ENCODE measurements at regions not wholly inside any gene's neighbourhood (a gene's known extent, or its start where the extent isn't known, plus 50 kb on each side); places are given as distances from the start of the nearest gene placed in this dataset.

DNA sequence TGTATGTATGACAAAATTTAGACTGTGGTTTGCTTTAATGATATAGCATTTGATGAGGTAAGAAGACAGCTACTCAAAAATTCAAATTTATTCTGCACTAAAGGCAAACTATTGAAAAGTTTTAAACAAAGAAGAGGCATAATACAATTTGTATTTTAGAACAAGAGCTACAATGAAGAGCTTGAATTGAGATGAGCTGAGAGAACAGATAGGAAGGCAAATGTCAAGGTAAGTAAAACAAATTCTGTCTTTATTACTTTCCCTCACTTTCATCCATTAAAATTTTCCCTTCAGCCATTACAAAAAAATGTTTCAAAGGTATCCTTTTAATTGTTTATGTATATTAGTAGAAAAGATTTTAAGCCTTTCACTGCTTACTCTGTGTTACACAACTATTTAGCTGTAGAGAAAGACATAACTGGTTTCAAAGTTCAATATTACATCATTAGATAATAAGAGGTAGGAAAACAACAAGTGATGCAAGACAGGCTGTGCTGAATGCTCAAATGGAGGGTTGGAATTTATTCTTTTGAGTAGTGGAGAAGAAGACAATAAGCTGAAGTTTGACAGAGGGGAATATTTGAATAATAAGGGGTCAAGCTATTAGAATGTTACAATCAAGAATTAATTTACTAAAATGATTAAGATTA is 1334.1 kb downstream of the FSCB start (continued):
- TF ChIP-seq, protein P1, sequence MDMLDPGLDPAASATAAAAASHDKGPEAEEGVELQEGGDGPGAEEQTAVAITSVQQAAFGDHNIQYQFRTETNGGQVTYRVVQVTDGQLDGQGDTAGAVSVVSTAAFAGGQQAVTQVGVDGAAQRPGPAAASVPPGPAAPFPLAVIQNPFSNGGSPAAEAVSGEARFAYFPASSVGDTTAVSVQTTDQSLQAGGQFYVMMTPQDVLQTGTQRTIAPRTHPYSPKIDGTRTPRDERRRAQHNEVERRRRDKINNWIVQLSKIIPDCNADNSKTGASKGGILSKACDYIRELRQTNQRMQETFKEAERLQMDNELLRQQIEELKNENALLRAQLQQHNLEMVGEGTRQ (IDR thresholded peaks at IDR 0.05; ENCODE audit: low read depth, low read length) = no peak
- TF ChIP-seq, protein P1 (CRISPR knock-in tag; IDR thresholded peaks at IDR 0.05; ENCODE audit: borderline replicate concordance) = no peak
- TF ChIP-seq KAT2B (IDR thresholded peaks at IDR 0.05; ENCODE audit: borderline replicate concordance, low read depth, low read length) = no peak
- TF ChIP-seq, protein P2, sequence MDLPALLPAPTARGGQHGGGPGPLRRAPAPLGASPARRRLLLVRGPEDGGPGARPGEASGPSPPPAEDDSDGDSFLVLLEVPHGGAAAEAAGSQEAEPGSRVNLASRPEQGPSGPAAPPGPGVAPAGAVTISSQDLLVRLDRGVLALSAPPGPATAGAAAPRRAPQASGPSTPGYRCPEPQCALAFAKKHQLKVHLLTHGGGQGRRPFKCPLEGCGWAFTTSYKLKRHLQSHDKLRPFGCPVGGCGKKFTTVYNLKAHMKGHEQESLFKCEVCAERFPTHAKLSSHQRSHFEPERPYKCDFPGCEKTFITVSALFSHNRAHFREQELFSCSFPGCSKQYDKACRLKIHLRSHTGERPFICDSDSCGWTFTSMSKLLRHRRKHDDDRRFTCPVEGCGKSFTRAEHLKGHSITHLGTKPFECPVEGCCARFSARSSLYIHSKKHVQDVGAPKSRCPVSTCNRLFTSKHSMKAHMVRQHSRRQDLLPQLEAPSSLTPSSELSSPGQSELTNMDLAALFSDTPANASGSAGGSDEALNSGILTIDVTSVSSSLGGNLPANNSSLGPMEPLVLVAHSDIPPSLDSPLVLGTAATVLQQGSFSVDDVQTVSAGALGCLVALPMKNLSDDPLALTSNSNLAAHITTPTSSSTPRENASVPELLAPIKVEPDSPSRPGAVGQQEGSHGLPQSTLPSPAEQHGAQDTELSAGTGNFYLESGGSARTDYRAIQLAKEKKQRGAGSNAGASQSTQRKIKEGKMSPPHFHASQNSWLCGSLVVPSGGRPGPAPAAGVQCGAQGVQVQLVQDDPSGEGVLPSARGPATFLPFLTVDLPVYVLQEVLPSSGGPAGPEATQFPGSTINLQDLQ (CRISPR knock-in tag; IDR thresholded peaks at IDR 0.05) = no peak
- TF ChIP-seq PTBP1 (IDR thresholded peaks at IDR 0.05; ENCODE audit: low read depth, low read length, poor library complexity, severe bottlenecking) = no peak
- peak; percentile 52; the same call in 1 of the 2 replicates for TF ChIP-seq RARA (CRISPR knock-in tag; IDR thresholded peaks at IDR 0.05)
- TF ChIP-seq, protein P3, sequence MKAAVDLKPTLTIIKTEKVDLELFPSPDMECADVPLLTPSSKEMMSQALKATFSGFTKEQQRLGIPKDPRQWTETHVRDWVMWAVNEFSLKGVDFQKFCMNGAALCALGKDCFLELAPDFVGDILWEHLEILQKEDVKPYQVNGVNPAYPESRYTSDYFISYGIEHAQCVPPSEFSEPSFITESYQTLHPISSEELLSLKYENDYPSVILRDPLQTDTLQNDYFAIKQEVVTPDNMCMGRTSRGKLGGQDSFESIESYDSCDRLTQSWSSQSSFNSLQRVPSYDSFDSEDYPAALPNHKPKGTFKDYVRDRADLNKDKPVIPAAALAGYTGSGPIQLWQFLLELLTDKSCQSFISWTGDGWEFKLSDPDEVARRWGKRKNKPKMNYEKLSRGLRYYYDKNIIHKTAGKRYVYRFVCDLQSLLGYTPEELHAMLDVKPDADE (CRISPR knock-in tag; IDR thresholded peaks at IDR 0.05) = no peak
- TF ChIP-seq FOXA3 (CRISPR knock-in tag; IDR thresholded peaks at IDR 0.05) = peak; percentile 81
- TF ChIP-seq TBL1XR1 (IDR thresholded peaks at IDR 0.05; ENCODE audit: borderline replicate concordance, low read length, partially characterized antibody) = peak; percentile 94
- 0 out of 2 replicates have a peak, but pooled peaks have one; percentile 21 for TF ChIP-seq NFE2L2 (IDR thresholded peaks at IDR 0.05; ENCODE audit: low read length)
- TF ChIP-seq, protein P4, sequence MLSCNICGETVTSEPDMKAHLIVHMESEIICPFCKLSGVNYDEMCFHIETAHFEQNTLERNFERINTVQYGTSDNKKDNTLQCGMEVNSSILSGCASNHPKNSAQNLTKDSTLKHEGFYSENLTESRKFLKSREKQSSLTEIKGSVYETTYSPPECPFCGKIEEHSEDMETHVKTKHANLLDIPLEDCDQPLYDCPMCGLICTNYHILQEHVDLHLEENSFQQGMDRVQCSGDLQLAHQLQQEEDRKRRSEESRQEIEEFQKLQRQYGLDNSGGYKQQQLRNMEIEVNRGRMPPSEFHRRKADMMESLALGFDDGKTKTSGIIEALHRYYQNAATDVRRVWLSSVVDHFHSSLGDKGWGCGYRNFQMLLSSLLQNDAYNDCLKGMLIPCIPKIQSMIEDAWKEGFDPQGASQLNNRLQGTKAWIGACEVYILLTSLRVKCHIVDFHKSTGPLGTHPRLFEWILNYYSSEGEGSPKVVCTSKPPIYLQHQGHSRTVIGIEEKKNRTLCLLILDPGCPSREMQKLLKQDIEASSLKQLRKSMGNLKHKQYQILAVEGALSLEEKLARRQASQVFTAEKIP (CRISPR knock-in tag; IDR thresholded peaks at IDR 0.05; ENCODE audit: borderline replicate concordance) = no peak
- TF ChIP-seq MED1 (CRISPR knock-in tag; IDR thresholded peaks at IDR 0.05) = 0 out of 2 replicates have a peak, but pooled peaks have one; percentile 50
- TF ChIP-seq ATF7 (IDR thresholded peaks at IDR 0.05) = peak; percentile 92
- no peak for TF ChIP-seq ATF7 (CRISPR knock-in tag; IDR thresholded peaks at IDR 0.05)
- no peak for TF ChIP-seq JUND (CRISPR knock-in tag; IDR thresholded peaks at IDR 0.05)
- TF ChIP-seq, protein P5, sequence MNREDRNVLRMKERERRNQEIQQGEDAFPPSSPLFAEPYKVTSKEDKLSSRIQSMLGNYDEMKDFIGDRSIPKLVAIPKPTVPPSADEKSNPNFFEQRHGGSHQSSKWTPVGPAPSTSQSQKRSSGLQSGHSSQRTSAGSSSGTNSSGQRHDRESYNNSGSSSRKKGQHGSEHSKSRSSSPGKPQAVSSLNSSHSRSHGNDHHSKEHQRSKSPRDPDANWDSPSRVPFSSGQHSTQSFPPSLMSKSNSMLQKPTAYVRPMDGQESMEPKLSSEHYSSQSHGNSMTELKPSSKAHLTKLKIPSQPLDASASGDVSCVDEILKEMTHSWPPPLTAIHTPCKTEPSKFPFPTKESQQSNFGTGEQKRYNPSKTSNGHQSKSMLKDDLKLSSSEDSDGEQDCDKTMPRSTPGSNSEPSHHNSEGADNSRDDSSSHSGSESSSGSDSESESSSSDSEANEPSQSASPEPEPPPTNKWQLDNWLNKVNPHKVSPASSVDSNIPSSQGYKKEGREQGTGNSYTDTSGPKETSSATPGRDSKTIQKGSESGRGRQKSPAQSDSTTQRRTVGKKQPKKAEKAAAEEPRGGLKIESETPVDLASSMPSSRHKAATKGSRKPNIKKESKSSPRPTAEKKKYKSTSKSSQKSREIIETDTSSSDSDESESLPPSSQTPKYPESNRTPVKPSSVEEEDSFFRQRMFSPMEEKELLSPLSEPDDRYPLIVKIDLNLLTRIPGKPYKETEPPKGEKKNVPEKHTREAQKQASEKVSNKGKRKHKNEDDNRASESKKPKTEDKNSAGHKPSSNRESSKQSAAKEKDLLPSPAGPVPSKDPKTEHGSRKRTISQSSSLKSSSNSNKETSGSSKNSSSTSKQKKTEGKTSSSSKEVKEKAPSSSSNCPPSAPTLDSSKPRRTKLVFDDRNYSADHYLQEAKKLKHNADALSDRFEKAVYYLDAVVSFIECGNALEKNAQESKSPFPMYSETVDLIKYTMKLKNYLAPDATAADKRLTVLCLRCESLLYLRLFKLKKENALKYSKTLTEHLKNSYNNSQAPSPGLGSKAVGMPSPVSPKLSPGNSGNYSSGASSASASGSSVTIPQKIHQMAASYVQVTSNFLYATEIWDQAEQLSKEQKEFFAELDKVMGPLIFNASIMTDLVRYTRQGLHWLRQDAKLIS (CRISPR knock-in tag; IDR thresholded peaks at IDR 0.05) = no peak
- TF ChIP-seq ZSCAN9 (CRISPR knock-in tag; IDR thresholded peaks at IDR 0.05; ENCODE audit: borderline replicate concordance) = no peak; the same call in 1 of the 2 replicates
